SK-N-SH (cell line): ENCODE measurements at regions not wholly inside any gene's neighbourhood (a gene's known extent, or its start where the extent isn't known, plus 50 kb on each side); places are given as distances from the start of the nearest gene placed in this dataset.

ENCODE experiments used
- CTCF ChIA-PET: fragments of 300-600, 350-600 bp; formaldehyde crosslinking; extraction: SDS; loops from one replicate; lab custom pipeline; 2021; lab: Yijun Ruan, JAX
- POLR2A ChIA-PET: fragments of 350-600 bp; sonication (Branson Sonifier 250); formaldehyde crosslinking; extraction: SDS; loops from one replicate; lab custom pipeline; 2020; ENCODE audit warnings: antibody characterized with exemption, inconsistent platforms; lab: Yijun Ruan, JAX
- DNase-seq: peaks from one replicate; pipeline ENCODE4 v3.0.0; 2012
- H2AFZ ChIP-seq: fragments of 200-600 bp; sonication (generic); 2 replicates; pipeline ENCODE4 v1.8.1; 2016; ENCODE audit warnings: antibody characterized with exemption, mild to moderate bottlenecking, low read depth
- H3F3A ChIP-seq: fragments of 200-600 bp; sonication (generic); replicated peaks from 2 replicates; pipeline ENCODE3; 2016; ENCODE audit warnings: antibody characterized with exemption, mild to moderate bottlenecking; ENCODE audit not compliant: insufficient read depth
- H3K27ac ChIP-seq, 2 experiments: fragments of 200-500 bp in 1 of 2; fragments of 200-600 bp in 1 of 2; sonication (Bioruptor generic) in 1 of 2; sonication (generic), shearing (Covaris generic) in 1 of 2; 2 replicates each; pipeline versions ENCODE4 v1.5.1 to v1.6.1; 2014 to 2016; ENCODE audit warnings: low read depth in 2 of 2, inconsistent platforms in 1 of 2, low read length in 1 of 2, mild to moderate bottlenecking in 1 of 2, mixed read lengths in 1 of 2
- H3K27me3 ChIP-seq: fragments of 200-600 bp; sonication (generic), shearing (Covaris generic); 2 replicates; pipeline ENCODE4 v1.6.1; 2016; ENCODE audit warnings: mixed run types; ENCODE audit not compliant: insufficient read depth
- H3K36me3 ChIP-seq, 2 experiments: fragments of 200-500 bp in 1 of 2; fragments of 200-600 bp in 1 of 2; sonication (Bioruptor generic) in 1 of 2; sonication (generic) in 1 of 2; replicated peaks in 1 of 2; 2 replicates each; pipeline versions ENCODE3 to v1.5.1; 2014 to 2016; ENCODE audit warnings: low read length in 1 of 2, mild to moderate bottlenecking in 1 of 2; ENCODE audit not compliant: insufficient read depth in 2 of 2, control insufficient read depth in 1 of 2
- H3K4me1 ChIP-seq, 2 experiments: fragments of 200-500 bp in 1 of 2; fragments of 200-600 bp in 1 of 2; sonication (Bioruptor generic) in 1 of 2; sonication (generic), shearing (Covaris generic) in 1 of 2; 2 replicates each; pipeline versions ENCODE4 v1.5.1 to v1.6.1; 2014 to 2016; ENCODE audit warnings: low read depth in 1 of 2, low read length in 1 of 2, mixed run types in 1 of 2; ENCODE audit not compliant: insufficient read depth in 2 of 2, control insufficient read depth in 1 of 2
- H3K4me2 ChIP-seq: fragments of 200-600 bp; sonication (generic), shearing (Covaris generic); 2 replicates; pipeline ENCODE4 v1.6.1; 2017; ENCODE audit warnings: mixed run types
- H3K4me3 ChIP-seq, 2 experiments: fragments of 200-500 bp in 1 of 2; fragments of 200-600 bp in 1 of 2; sonication (Bioruptor generic) in 1 of 2; sonication (generic), shearing (Covaris generic) in 1 of 2; 2 replicates each; pipeline versions ENCODE4 v1.5.1 to v1.8.1; 2014 to 2016; ENCODE audit warnings: low read depth in 2 of 2, inconsistent platforms in 1 of 2, low read length in 1 of 2, mild to moderate bottlenecking in 1 of 2, mixed read lengths in 1 of 2, moderate library complexity in 1 of 2
- H3K79me2 ChIP-seq: fragments of 200-600 bp; sonication (generic); 2 replicates; pipeline ENCODE4 v1.8.1; 2017; ENCODE audit warnings: mild to moderate bottlenecking; ENCODE audit not compliant: insufficient read depth
- H3K9ac ChIP-seq: fragments of 200-600 bp; sonication (generic); 2 replicates; pipeline ENCODE4 v1.6.1; 2017; ENCODE audit warnings: mixed run types
- H3K9me2 ChIP-seq: fragments of 200-600 bp; sonication (generic); 2 replicates; pipeline ENCODE4 v1.6.1; 2017; ENCODE audit warnings: mixed run types
- H3K9me3 ChIP-seq: fragments of 200-600 bp; sonication (generic); 2 replicates; pipeline ENCODE4 v1.6.1; 2017; ENCODE audit warnings: mixed run types, mild to moderate bottlenecking, moderate library complexity
- H4K20me1 ChIP-seq: fragments of 200-600 bp; sonication (generic); 2 replicates; pipeline ENCODE4 v1.6.1; 2017; ENCODE audit warnings: mild to moderate bottlenecking, mixed run types; ENCODE audit not compliant: insufficient read depth
- CHD2 ChIP-seq: fragments of 150-350 bp; IDR thresholded peaks from 2 replicates; pipeline ENCODE4 v1.6.1; 2018; ENCODE audit warnings: low read length; ENCODE audit not compliant: partially characterized antibody
- FOSL2 ChIP-seq: IDR thresholded peaks from 2 replicates; pipeline ENCODE4 v1.4.0; 2012; ENCODE audit warnings: low read depth, mild to moderate bottlenecking, moderate library complexity, borderline replicate concordance
- FOXJ3 ChIP-seq: sonication (generic); formaldehyde crosslinking; IDR thresholded peaks from 2 replicates; pipeline ENCODE4 v1.5.1; 2020; ENCODE audit warnings: mild to moderate bottlenecking, missing genetic modification reagents
- FOXM1 ChIP-seq: IDR thresholded peaks from 2 replicates; pipeline ENCODE4 v1.4.0; 2012; ENCODE audit warnings: low read depth, mild to moderate bottlenecking
- GABPA ChIP-seq: IDR thresholded peaks from 2 replicates; pipeline ENCODE4 v1.4.0; 2012; ENCODE audit warnings: low read depth, mild to moderate bottlenecking
- GATA2 ChIP-seq: sonication (generic); formaldehyde crosslinking; IDR thresholded peaks from 2 replicates; pipeline ENCODE4 v1.5.0; 2020; ENCODE audit warnings: mild to moderate bottlenecking, missing genetic modification reagents
- JUND ChIP-seq: IDR thresholded peaks from 2 replicates; pipeline ENCODE4 v1.4.0; 2012
- MAX ChIP-seq: IDR thresholded peaks from 2 replicates; pipeline ENCODE4 v1.4.0; 2012; ENCODE audit warnings: low read depth
- MEF2A ChIP-seq: IDR thresholded peaks from 2 replicates; pipeline ENCODE4 v1.4.0; 2012; ENCODE audit warnings: low read depth, borderline replicate concordance
- NRF1 ChIP-seq: IDR thresholded peaks from 2 replicates; pipeline ENCODE4 v1.6.1; 2012; ENCODE audit warnings: low read depth, mild to moderate bottlenecking, low read length
- RXRA ChIP-seq: IDR thresholded peaks from 2 replicates; pipeline ENCODE4 v1.4.0; 2012; ENCODE audit warnings: low read depth, mild to moderate bottlenecking, borderline replicate concordance
- TAF1 ChIP-seq: IDR thresholded peaks from 2 replicates; pipeline ENCODE4 v1.6.1; 2012; ENCODE audit warnings: low read depth, mild to moderate bottlenecking, low read length, moderate library complexity, borderline replicate concordance
- TCF12 ChIP-seq: IDR thresholded peaks from 2 replicates; pipeline ENCODE4 v1.4.0; 2012
- TEAD4 ChIP-seq: IDR thresholded peaks from 2 replicates; pipeline ENCODE4 v1.4.0; 2012; ENCODE audit warnings: mild to moderate bottlenecking, borderline replicate concordance; ENCODE audit not compliant: insufficient read depth
- YY1 ChIP-seq: IDR thresholded peaks from 2 replicates; pipeline ENCODE4 v1.4.0; 2012; ENCODE audit warnings: low read depth, mild to moderate bottlenecking
- WGBS: methylation state at CpG from one replicate; pipeline ENCODE4 v1.1.6; 2017; ENCODE audit warnings: low lambda C conversion rate; 5-methylcytosine and 5-hydroxymethylcytosine counted together
- TF ChIP-seq, protein P1 (sequence below): fragments of 200-600 bp; sonication (generic); IDR thresholded peaks from 2 replicates; pipeline ENCODE4 v1.6.1; 2017; ENCODE audit warnings: antibody characterized with exemption, mild to moderate bottlenecking, moderate library complexity
- TF ChIP-seq, protein P2 (sequence below): IDR thresholded peaks from 2 replicates; pipeline ENCODE4 v1.4.0; 2012; ENCODE audit warnings: low read depth, borderline replicate concordance

- no peaks in the 10 kb centered on the region for H3K9me3 ChIP-seq
- TF ChIP-seq, protein P1, sequence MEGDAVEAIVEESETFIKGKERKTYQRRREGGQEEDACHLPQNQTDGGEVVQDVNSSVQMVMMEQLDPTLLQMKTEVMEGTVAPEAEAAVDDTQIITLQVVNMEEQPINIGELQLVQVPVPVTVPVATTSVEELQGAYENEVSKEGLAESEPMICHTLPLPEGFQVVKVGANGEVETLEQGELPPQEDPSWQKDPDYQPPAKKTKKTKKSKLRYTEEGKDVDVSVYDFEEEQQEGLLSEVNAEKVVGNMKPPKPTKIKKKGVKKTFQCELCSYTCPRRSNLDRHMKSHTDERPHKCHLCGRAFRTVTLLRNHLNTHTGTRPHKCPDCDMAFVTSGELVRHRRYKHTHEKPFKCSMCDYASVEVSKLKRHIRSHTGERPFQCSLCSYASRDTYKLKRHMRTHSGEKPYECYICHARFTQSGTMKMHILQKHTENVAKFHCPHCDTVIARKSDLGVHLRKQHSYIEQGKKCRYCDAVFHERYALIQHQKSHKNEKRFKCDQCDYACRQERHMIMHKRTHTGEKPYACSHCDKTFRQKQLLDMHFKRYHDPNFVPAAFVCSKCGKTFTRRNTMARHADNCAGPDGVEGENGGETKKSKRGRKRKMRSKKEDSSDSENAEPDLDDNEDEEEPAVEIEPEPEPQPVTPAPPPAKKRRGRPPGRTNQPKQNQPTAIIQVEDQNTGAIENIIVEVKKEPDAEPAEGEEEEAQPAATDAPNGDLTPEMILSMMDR: no peak
- no peak for TF ChIP-seq NRF1
- no peak for TF ChIP-seq TAF1
- no peak for TF ChIP-seq MAX
- no peak for TF ChIP-seq FOXM1
- TF ChIP-seq TEAD4: no peak
- TF ChIP-seq GATA2 (CRISPR knock-in tag): no peak
- no peaks in the 10 kb centered on the region for H3K9me2 ChIP-seq
- no peak overlapping the region for H3K9ac ChIP-seq
- no peak overlapping the region for H3K27ac ChIP-seq
- ChIA-PET CTCF (no interaction called here), POLR2A (no interaction called here)
- no peaks in the 10 kb centered on the region for H4K20me1 ChIP-seq
- WGBS: 22% methylated on average over 4 of the region's 4 CpGs
- H3K36me3 ChIP-seq: no peaks in the 10 kb centered on the region
- no peak overlapping the region for H3K4me2 ChIP-seq
- no peak overlapping the region for H3K4me3 ChIP-seq
- DNase-seq: no peak
- no peaks in the 10 kb centered on the region for H3K4me1 ChIP-seq
- H3F3A ChIP-seq: no peaks in the 10 kb centered on the region
- no peaks in the 10 kb centered on the region for H3K79me2 ChIP-seq
- no peaks in the 10 kb centered on the region for H3K27me3 ChIP-seq
- no peak overlapping the region for H2AFZ ChIP-seq
Measured at GRCh38 chr9:6132650-6133049, 83.0 kb upstream of the IL33 start.

GRCh38 chr9:6128030-6128429, 87.6 kb upstream of the IL33 start:
- H3K4me1 ChIP-seq: no peaks in the 10 kb centered on the region; a peak in 1 of 4 replicates
- no peaks in the 10 kb centered on the region for H3K36me3 ChIP-seq
- no peaks in the 10 kb centered on the region for H3K9me3 ChIP-seq
- no peak overlapping the region for H3K9ac ChIP-seq
- H2AFZ ChIP-seq: no peak overlapping the region
- POLR2A ChIA-PET: no interaction called here
- CTCF ChIA-PET: interaction anchor here (0.8 kb wide), 1 partner anchor 178 kb away, joined by 3 read pairs; no protein-coding TSS in a partner anchor
- no peaks in the 10 kb centered on the region for H3F3A ChIP-seq
- H3K27me3 ChIP-seq: no peaks in the 10 kb centered on the region; the same call in 1 of the 2 replicates
- no peaks in the 10 kb centered on the region for H3K9me2 ChIP-seq
- H3K4me2 ChIP-seq: no peak overlapping the region
- no peaks in the 10 kb centered on the region for H3K79me2 ChIP-seq
- no peaks in the 10 kb centered on the region for H4K20me1 ChIP-seq
- H3K27ac ChIP-seq: no peak overlapping the region
- H3K4me3 ChIP-seq: no peak overlapping the region
- DNase-seq: no peak
- 36% methylated on average over 2 of the region's 2 CpGs for WGBS
- no peak for TF ChIP-seq GABPA
- no peak for TF ChIP-seq FOXJ3 (CRISPR knock-in tag)
- no peak for TF ChIP-seq YY1
- no peak for TF ChIP-seq RXRA
- TF ChIP-seq JUND: no peak
- TF ChIP-seq FOSL2: no peak
- TF ChIP-seq MEF2A: no peak
- TF ChIP-seq TAF1: no peak
- TF ChIP-seq, protein P2, sequence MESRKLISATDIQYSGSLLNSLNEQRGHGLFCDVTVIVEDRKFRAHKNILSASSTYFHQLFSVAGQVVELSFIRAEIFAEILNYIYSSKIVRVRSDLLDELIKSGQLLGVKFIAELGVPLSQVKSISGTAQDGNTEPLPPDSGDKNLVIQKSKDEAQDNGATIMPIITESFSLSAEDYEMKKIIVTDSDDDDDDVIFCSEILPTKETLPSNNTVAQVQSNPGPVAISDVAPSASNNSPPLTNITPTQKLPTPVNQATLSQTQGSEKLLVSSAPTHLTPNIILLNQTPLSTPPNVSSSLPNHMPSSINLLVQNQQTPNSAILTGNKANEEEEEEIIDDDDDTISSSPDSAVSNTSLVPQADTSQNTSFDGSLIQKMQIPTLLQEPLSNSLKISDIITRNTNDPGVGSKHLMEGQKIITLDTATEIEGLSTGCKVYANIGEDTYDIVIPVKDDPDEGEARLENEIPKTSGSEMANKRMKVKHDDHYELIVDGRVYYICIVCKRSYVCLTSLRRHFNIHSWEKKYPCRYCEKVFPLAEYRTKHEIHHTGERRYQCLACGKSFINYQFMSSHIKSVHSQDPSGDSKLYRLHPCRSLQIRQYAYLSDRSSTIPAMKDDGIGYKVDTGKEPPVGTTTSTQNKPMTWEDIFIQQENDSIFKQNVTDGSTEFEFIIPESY: no peak
- TF ChIP-seq CHD2: no peak
- no peak for TF ChIP-seq TCF12
- TF ChIP-seq MAX: no peak
